IMR-90 (cell line): ENCODE measurements at regions not wholly inside any gene's neighbourhood (a gene's known extent, or its start where the extent isn't known, plus 50 kb on each side); places are given as distances from the start of the nearest gene placed in this dataset.

Source experiments
- ATAC-seq: fragments of 200-7000 bp; cut with Tn5 transposase; 2 replicates; pipeline ENCODE4 v1.9.1; 2020; ENCODE audit warnings: low read depth, mild to moderate bottlenecking, moderate library complexity
- BruUV-seq: library from RNA; stranded (reverse); fragments of 400-500 nt; replicated peaks from 2 replicates; lab custom pipeline; 2021; lab: Mats Ljungman, UMichigan
- CTCF ChIA-PET: fragments of 300-600 bp; formaldehyde crosslinking; extraction: SDS; loops from one replicate; lab custom pipeline; 2021; ENCODE audit warnings: antibody characterized with exemption; lab: Yijun Ruan, JAX
- POLR2A ChIA-PET: fragments of 300-600 bp; sonication (Branson Sonifier 250); formaldehyde crosslinking; loops from one replicate; lab custom pipeline; 2022; ENCODE audit warnings: antibody characterized with exemption; ENCODE audit not compliant: unreplicated experiment; lab: Charles Lee
- DNase-seq: peaks from one replicate; pipeline ENCODE4 v3.0.0; 2013
- H2AFZ ChIP-seq: replicated peaks from 2 replicates; pipeline ENCODE3; 2013; ENCODE audit warnings: low read length, mild to moderate bottlenecking; ENCODE audit not compliant: poor library complexity
- H2AK5ac ChIP-seq: 2 replicates; pipeline ENCODE4 v1.6.1; 2013; ENCODE audit warnings: low read depth, low read length, inconsistent platforms
- H2AK9ac ChIP-seq: replicated peaks from 2 replicates; pipeline ENCODE3; 2013; ENCODE audit warnings: mild to moderate bottlenecking, low read depth, low read length, moderate library complexity; ENCODE audit not compliant: poor library complexity
- H2BK120ac ChIP-seq: 2 replicates; pipeline ENCODE4 v1.6.1; 2013; ENCODE audit warnings: low read depth, low read length, inconsistent platforms
- H2BK15ac ChIP-seq: 3 replicates; pipeline ENCODE4 v1.6.1; 2013; ENCODE audit warnings: low read depth, low read length, inconsistent platforms
- H2BK20ac ChIP-seq: 2 replicates; pipeline ENCODE4 v1.6.1; 2013; ENCODE audit warnings: low read depth, mild to moderate bottlenecking, inconsistent platforms, low read length, moderate library complexity
- H2BK5ac ChIP-seq: 2 replicates; pipeline ENCODE4 v1.6.1; 2013; ENCODE audit warnings: mild to moderate bottlenecking, low read depth, low read length, inconsistent platforms; ENCODE audit not compliant: poor library complexity, severe bottlenecking
- H3K14ac ChIP-seq: replicated peaks from 2 replicates; pipeline ENCODE4 v1.6.1; 2013; ENCODE audit warnings: low read depth, low read length, inconsistent platforms
- H3K18ac ChIP-seq: 2 replicates; pipeline ENCODE4 v1.6.1; 2013; ENCODE audit warnings: low read depth, low read length, control low read depth
- H3K23ac ChIP-seq: 2 replicates; pipeline ENCODE4 v1.6.1; 2013; ENCODE audit warnings: low read depth, low read length, inconsistent platforms
- H3K27ac ChIP-seq: 2 replicates; pipeline ENCODE4 v1.5.1; 2013; ENCODE audit warnings: mild to moderate bottlenecking, control low read depth, low read length; ENCODE audit not compliant: insufficient read depth
- H3K27me3 ChIP-seq: 2 replicates; pipeline ENCODE4 v1.6.1; 2013; ENCODE audit warnings: low read length; ENCODE audit not compliant: control insufficient read depth, insufficient read depth
- H3K36me3 ChIP-seq: 2 replicates; pipeline ENCODE4 v1.6.1; 2013; ENCODE audit warnings: low read length, mixed read lengths; ENCODE audit not compliant: control insufficient read depth, insufficient read depth
- H3K4ac ChIP-seq: 2 replicates; pipeline ENCODE4 v1.6.1; 2013; ENCODE audit warnings: low read depth, low read length, inconsistent platforms
- H3K4me1 ChIP-seq: 2 replicates; pipeline ENCODE4 v1.6.1; 2013; ENCODE audit warnings: low read length, mixed read lengths; ENCODE audit not compliant: control insufficient read depth, insufficient read depth
- H3K4me2 ChIP-seq: 2 replicates; pipeline ENCODE4 v1.6.1; 2013; ENCODE audit warnings: low read depth, mild to moderate bottlenecking, control low read depth, low read length, moderate library complexity
- H3K4me3 ChIP-seq: 2 replicates; pipeline ENCODE4 v1.5.1; 2013; ENCODE audit warnings: low read depth, mild to moderate bottlenecking, control low read depth, low read length, moderate library complexity; ENCODE audit not compliant: insufficient read depth
- H3K56ac ChIP-seq: 2 replicates; pipeline ENCODE4 v1.6.1; 2013; ENCODE audit warnings: low read length, inconsistent platforms; ENCODE audit not compliant: insufficient read depth; ENCODE audit errors: extremely low read depth
- H3K79me1 ChIP-seq, 2 experiments: 2 replicates each; pipeline ENCODE4 v1.6.1; 2013; ENCODE audit warnings: low read length in 2 of 2, inconsistent platforms in 1 of 2, low read depth in 1 of 2
- H3K9ac ChIP-seq: 2 replicates; pipeline ENCODE4 v1.6.1; 2013; ENCODE audit warnings: low read depth, low read length, control low read depth
- H3K9me1 ChIP-seq: 2 replicates; pipeline ENCODE4 v1.6.1; 2013; ENCODE audit warnings: low read length, inconsistent platforms; ENCODE audit not compliant: insufficient read depth
- H3K9me3 ChIP-seq: 2 replicates; pipeline ENCODE4 v1.6.1; 2013; ENCODE audit warnings: low read length; ENCODE audit not compliant: control insufficient read depth, insufficient read depth
- H4K20me1 ChIP-seq: 2 replicates; pipeline ENCODE4 v1.6.1; 2013; ENCODE audit warnings: low read length, inconsistent platforms; ENCODE audit not compliant: insufficient read depth
- H4K5ac ChIP-seq: 2 replicates; pipeline ENCODE4 v1.6.1; 2013; ENCODE audit warnings: mild to moderate bottlenecking, low read depth, low read length, control low read depth
- H4K8ac ChIP-seq, 2 experiments: 2 replicates each; pipeline ENCODE4 v1.6.1; 2013; ENCODE audit warnings: low read depth in 2 of 2, low read length in 2 of 2, control low read depth in 1 of 2, inconsistent platforms in 1 of 2
- H4K91ac ChIP-seq: 2 replicates; pipeline ENCODE4 v1.6.1; 2013; ENCODE audit warnings: low read depth, low read length, inconsistent platforms; ENCODE audit not compliant: insufficient read depth
- CEBPB ChIP-seq: IDR thresholded peaks from 2 replicates; pipeline ENCODE4 v1.6.1; 2012; ENCODE audit warnings: low read depth, low read length, improper control_type of control experiment
- CHD1 ChIP-seq: IDR thresholded peaks from 2 replicates; pipeline ENCODE4 v1.6.1; 2012; ENCODE audit warnings: low read depth, low read length, improper control_type of control experiment
- FOS ChIP-seq: fragments of 150-350 bp; IDR thresholded peaks from 2 replicates; pipeline ENCODE4 v1.6.1; 2016; ENCODE audit warnings: low read depth, low read length
- MAZ ChIP-seq: IDR thresholded peaks from 2 replicates; pipeline ENCODE4 v1.6.1; 2012; ENCODE audit warnings: low read depth, mild to moderate bottlenecking, low read length, improper control_type of control experiment, moderate library complexity, borderline replicate concordance
- MXI1 ChIP-seq: IDR thresholded peaks from 2 replicates; pipeline ENCODE4 v1.6.1; 2012; ENCODE audit warnings: low read depth, mild to moderate bottlenecking, low read length, moderate library complexity, borderline replicate concordance
- NFE2L2 ChIP-seq: fragments of 150-350 bp; IDR thresholded peaks from 2 replicates; pipeline ENCODE4 v1.6.1; 2016; ENCODE audit warnings: low read depth, mild to moderate bottlenecking, low read length
- POLR2A ChIP-seq: IDR thresholded peaks from 2 replicates; pipeline ENCODE4 v1.6.1; 2012; ENCODE audit warnings: mild to moderate bottlenecking, low read depth, low read length
- RAD21 ChIP-seq: IDR thresholded peaks from 2 replicates; pipeline ENCODE4 v1.6.1; 2012; ENCODE audit warnings: low read length, improper control_type of control experiment
- RFX5 ChIP-seq: IDR thresholded peaks from 2 replicates; pipeline ENCODE4 v1.8.0; 2012; ENCODE audit warnings: low read depth, mild to moderate bottlenecking, low read length, moderate library complexity
- WGBS, 2 experiments: methylation state at CpG; one replicate each; pipeline versions ENCODE4 v1.1.5 to v1.1.7; 2013; ENCODE audit warnings: missing lambda C conversion rate in 2 of 2; ENCODE audit not compliant: insufficient read length in 1 of 2; ENCODE audit errors: extremely low coverage in 2 of 2; 5-methylcytosine and 5-hydroxymethylcytosine counted together
- dilution Hi-C: fragments of 300-500 bp; cut with HindIII; formaldehyde crosslinking; loops from one replicate; pipeline ENCODE4 v1.14.3; 2018; ENCODE audit warnings: low sequenced_read_pairs; ENCODE audit not compliant: unreplicated experiment
- in situ Hi-C: fragments of 300-500 bp; cut with MboI; formaldehyde crosslinking; loops from 3 replicates; pipeline ENCODE4 v1.14.3; 2019; ENCODE audit warnings: low sequenced_read_pairs, inconsistent platforms, mixed read lengths
- intact Hi-C: fragments of 100-400 bp; cut with micrococcal nuclease; formaldehyde crosslinking; loops from 2 replicates; pipeline ENCODE4 v1.10.0; 2022
- TF ChIP-seq, protein P1 (sequence below): fragments of 150-350 bp; IDR thresholded peaks from 2 replicates; pipeline ENCODE4 v1.6.1; 2016; ENCODE audit warnings: low read depth, mild to moderate bottlenecking, low read length, moderate library complexity, borderline replicate concordance
- TF ChIP-seq, protein P2 (sequence below): conservative IDR thresholded peaks from 2 replicates; pipeline ENCODE4 v1.5.1; 2012; ENCODE audit warnings: mild to moderate bottlenecking, low read depth, low read length, improper control_type of control experiment
- TF ChIP-seq, protein P3 (sequence below): fragments of 150-350 bp; IDR thresholded peaks from 2 replicates; pipeline ENCODE4 v1.6.1; 2017; ENCODE audit warnings: mild to moderate bottlenecking, antibody characterized with exemption, low read length, low read depth

DNA sequence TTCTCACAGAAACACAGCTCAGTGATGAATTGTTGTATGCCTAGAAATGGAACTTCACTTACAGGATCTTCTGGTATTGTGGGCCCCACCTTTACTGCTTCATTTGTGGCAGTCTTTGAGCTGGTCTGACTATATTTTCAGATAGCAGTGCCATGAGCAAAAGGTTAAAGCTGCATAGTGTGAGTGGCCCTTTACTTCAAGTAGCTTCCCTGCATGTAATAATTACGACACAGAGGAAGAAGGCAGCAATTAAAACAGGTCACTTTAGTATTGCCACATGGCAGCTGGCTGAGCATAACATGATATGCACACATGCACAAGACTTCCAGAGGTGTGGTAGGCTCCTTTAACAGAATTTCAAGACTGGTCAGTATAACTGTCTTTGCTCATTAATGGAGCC is 426.3 kb upstream of the ZEB2 start:
- no CpG with 5 or more reads among the region's 1 CpG for WGBS, 2 experiments
- H2BK15ac ChIP-seq: no peak overlapping the region
- H3K36me3 ChIP-seq: no peaks in the 10 kb centered on the region
- H2AK5ac ChIP-seq: no peak overlapping the region
- no peak overlapping the region for H3K23ac ChIP-seq
- H4K5ac ChIP-seq: no peak overlapping the region; the same call in 1 of the 2 replicates
- peak overlapping the region; percentile 5; the same call in 1 of the 2 replicates for H2BK120ac ChIP-seq
- in situ Hi-C loops (no loop called here), dilution Hi-C loops (no loop called here), intact Hi-C loops (no loop called here)
- no peaks in the 10 kb centered on the region for H3K9me3 ChIP-seq
- ATAC-seq (no peak), DNase-seq (no peak)
- no peak overlapping the region for H3K56ac ChIP-seq
- H2AFZ ChIP-seq: no peak overlapping the region
- H3K79me1 ChIP-seq: no peaks in the 10 kb centered on the region
- H2AK9ac ChIP-seq: no peak overlapping the region
- no peak overlapping the region for H4K8ac ChIP-seq
- H3K27ac ChIP-seq: no peak overlapping the region
- H3K14ac ChIP-seq: 0 out of 2 replicates have a peak overlapping the region, but pooled peaks have one; percentile 25
- H4K91ac ChIP-seq: 0 out of 2 replicates have a peak overlapping the region, but pooled peaks have one; percentile 21
- no peak overlapping the region for H3K4me2 ChIP-seq
- no peak overlapping the region for H3K9ac ChIP-seq
- peaks cover 7% of the 10 kb centered on the region for H3K4me1 ChIP-seq
- H3K9me1 ChIP-seq: peaks cover 4% of the 10 kb centered on the region
- H2BK5ac ChIP-seq: no peak overlapping the region
- ChIA-PET CTCF (no interaction called here), POLR2A (no interaction called here)
- peak overlapping the region; percentile 26 for H2BK20ac ChIP-seq
- H3K18ac ChIP-seq: no peak overlapping the region
- H3K4ac ChIP-seq: peak overlapping the region; percentile 7; the same call in 1 of the 2 replicates
- TF ChIP-seq CEBPB: no peak
- no peak for TF ChIP-seq RFX5
- no peak for TF ChIP-seq NFE2L2
- TF ChIP-seq, protein P1, sequence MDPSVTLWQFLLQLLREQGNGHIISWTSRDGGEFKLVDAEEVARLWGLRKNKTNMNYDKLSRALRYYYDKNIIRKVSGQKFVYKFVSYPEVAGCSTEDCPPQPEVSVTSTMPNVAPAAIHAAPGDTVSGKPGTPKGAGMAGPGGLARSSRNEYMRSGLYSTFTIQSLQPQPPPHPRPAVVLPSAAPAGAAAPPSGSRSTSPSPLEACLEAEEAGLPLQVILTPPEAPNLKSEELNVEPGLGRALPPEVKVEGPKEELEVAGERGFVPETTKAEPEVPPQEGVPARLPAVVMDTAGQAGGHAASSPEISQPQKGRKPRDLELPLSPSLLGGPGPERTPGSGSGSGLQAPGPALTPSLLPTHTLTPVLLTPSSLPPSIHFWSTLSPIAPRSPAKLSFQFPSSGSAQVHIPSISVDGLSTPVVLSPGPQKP: no peak
- TF ChIP-seq MXI1: no peak
- TF ChIP-seq, protein P2, sequence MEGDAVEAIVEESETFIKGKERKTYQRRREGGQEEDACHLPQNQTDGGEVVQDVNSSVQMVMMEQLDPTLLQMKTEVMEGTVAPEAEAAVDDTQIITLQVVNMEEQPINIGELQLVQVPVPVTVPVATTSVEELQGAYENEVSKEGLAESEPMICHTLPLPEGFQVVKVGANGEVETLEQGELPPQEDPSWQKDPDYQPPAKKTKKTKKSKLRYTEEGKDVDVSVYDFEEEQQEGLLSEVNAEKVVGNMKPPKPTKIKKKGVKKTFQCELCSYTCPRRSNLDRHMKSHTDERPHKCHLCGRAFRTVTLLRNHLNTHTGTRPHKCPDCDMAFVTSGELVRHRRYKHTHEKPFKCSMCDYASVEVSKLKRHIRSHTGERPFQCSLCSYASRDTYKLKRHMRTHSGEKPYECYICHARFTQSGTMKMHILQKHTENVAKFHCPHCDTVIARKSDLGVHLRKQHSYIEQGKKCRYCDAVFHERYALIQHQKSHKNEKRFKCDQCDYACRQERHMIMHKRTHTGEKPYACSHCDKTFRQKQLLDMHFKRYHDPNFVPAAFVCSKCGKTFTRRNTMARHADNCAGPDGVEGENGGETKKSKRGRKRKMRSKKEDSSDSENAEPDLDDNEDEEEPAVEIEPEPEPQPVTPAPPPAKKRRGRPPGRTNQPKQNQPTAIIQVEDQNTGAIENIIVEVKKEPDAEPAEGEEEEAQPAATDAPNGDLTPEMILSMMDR: no peak
- no peak for TF ChIP-seq RAD21
- no peak for TF ChIP-seq POLR2A
- no peak for TF ChIP-seq CHD1
- TF ChIP-seq MAZ: no peak
- TF ChIP-seq FOS: no peak
- TF ChIP-seq, protein P3, sequence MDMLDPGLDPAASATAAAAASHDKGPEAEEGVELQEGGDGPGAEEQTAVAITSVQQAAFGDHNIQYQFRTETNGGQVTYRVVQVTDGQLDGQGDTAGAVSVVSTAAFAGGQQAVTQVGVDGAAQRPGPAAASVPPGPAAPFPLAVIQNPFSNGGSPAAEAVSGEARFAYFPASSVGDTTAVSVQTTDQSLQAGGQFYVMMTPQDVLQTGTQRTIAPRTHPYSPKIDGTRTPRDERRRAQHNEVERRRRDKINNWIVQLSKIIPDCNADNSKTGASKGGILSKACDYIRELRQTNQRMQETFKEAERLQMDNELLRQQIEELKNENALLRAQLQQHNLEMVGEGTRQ: no peak
- no peaks in the 10 kb centered on the region for H4K20me1 ChIP-seq
- no peaks in the 10 kb centered on the region for H3K27me3 ChIP-seq
- no peak overlapping the region for H3K4me3 ChIP-seq
- no TSS peak for BruUV-seq
